SU-DHL-6 (cell line): ENCODE measurements at regions not wholly inside any gene's neighbourhood (a gene's known extent, or its start where the extent isn't known, plus 50 kb on each side); places are given as distances from the start of the nearest gene placed in this dataset.

Source experiments
- CTCF ChIP-seq: fragments of 200-600 bp; sonication (generic); IDR thresholded peaks from one replicate; pipeline ENCODE4 v1.5.1; 2017; ENCODE audit warnings: antibody characterized with exemption, mild to moderate bottlenecking, low read length, moderate library complexity; ENCODE audit not compliant: insufficient read depth, poor library complexity, severe bottlenecking
- EZH2phosphoT487 ChIP-seq: fragments of 200-600 bp; sonication (generic), shearing (Covaris generic); conservative IDR thresholded peaks from 2 replicates; pipeline ENCODE4 v1.6.1; 2018; ENCODE audit warnings: mild to moderate bottlenecking, antibody characterized with exemption, low read length, moderate library complexity, mixed read lengths

GRCh38 chr2:183859129-183859528 lies 734.9 kb downstream of the NUP35 start:
- no peak for TF ChIP-seq CTCF
- no peak for TF ChIP-seq EZH2phosphoT487
